ENCODE measurements at regions not wholly inside any gene's neighbourhood (a gene's known extent, or its start where the extent isn't known, plus 50 kb on each side); places are given as distances from the start of the nearest gene placed in this dataset.

DNA sequence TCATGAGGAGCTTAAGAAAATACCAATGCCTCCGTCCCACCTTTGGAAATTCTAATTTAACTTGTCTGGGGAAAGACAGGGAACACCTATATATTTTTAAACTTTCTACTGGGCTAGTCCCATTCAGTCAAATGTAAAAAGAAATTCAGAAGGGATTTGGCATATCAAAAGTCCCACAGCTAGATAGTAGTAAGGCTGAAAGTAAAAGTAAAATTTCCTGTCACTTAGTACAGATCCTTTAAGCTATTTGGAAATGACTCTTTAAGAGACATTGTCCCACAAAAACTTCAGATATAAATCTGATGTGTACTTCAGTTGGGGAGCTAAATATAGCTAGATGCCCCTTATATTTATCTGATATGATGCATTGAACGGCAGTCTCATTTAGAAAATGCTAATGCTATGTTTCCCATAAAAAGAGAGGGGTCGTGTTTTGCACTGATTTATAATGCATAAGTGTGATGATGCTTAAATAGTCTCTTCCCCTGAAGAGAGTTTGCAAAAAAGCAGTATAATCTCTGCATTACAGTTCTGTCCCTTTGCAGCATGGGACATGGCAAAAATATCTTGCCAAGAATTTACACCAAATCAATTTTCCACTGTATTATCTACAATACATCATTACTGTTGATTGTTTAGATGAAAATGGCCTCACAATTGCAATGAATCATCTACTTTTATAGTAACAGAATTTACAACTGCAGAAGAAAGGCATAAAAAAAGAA lies 860.8 kb upstream of the MAP3K7 start:
- TF ChIP-seq, protein P1, sequence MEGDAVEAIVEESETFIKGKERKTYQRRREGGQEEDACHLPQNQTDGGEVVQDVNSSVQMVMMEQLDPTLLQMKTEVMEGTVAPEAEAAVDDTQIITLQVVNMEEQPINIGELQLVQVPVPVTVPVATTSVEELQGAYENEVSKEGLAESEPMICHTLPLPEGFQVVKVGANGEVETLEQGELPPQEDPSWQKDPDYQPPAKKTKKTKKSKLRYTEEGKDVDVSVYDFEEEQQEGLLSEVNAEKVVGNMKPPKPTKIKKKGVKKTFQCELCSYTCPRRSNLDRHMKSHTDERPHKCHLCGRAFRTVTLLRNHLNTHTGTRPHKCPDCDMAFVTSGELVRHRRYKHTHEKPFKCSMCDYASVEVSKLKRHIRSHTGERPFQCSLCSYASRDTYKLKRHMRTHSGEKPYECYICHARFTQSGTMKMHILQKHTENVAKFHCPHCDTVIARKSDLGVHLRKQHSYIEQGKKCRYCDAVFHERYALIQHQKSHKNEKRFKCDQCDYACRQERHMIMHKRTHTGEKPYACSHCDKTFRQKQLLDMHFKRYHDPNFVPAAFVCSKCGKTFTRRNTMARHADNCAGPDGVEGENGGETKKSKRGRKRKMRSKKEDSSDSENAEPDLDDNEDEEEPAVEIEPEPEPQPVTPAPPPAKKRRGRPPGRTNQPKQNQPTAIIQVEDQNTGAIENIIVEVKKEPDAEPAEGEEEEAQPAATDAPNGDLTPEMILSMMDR (IDR thresholded peaks at IDR 0.05): no peak
- ATAC-seq (ENCODE audit: low FRiP score) (no peak), DNase-seq (ENCODE audit: low spot score) (no peak)

DNA sequence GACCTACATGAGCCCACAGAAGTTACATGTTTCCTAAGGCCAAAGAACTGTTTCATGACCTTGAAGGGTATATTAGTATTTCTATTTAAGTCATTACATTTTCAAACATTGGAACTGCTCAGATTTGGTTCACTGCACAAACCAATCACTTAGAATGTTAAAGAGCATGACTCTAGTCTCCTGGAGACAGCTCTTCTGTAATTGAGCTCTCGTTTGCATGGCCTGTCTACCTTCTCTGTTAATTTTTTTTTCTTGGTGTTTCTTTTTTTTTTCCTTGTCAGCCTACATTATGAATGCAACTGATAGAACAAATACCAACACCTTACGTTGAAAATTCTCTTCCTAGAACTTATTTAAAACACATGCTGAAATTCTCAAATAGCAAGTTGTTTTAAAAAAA lies 860.2 kb upstream of the MAP3K7 start:
- ATAC-seq (ENCODE audit: low FRiP score): no peak
- TF ChIP-seq, protein P1 (IDR thresholded peaks at IDR 0.05): no peak

DNA sequence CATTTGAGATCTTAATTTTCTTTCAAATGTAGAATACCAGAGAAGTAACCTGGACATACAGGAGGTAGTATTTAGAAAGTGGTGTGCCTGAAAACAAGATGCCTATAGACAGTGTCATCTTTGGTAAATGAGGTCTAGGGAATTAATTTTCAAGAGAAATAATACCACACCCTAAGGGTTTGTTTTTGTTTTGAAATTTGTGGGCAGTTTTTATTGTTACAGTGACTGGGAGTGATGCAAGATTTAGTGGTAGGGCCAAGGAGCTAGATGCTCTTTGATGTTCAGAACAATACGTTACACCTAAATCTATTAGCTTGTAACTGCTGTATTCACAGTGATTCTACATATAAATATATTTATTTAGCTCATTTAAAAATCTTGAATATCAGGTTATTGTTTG lies 856.5 kb upstream of the MAP3K7 start:
- TF ChIP-seq, protein P1 (IDR thresholded peaks at IDR 0.05): no peak
- no peak for ATAC-seq (ENCODE audit: low FRiP score)
- DNase-seq (ENCODE audit: low spot score): no peak

More for the DNA sequence above, 860.2 kb upstream of the MAP3K7 start:
- no peak for DNase-seq (ENCODE audit: low spot score)

DNA sequence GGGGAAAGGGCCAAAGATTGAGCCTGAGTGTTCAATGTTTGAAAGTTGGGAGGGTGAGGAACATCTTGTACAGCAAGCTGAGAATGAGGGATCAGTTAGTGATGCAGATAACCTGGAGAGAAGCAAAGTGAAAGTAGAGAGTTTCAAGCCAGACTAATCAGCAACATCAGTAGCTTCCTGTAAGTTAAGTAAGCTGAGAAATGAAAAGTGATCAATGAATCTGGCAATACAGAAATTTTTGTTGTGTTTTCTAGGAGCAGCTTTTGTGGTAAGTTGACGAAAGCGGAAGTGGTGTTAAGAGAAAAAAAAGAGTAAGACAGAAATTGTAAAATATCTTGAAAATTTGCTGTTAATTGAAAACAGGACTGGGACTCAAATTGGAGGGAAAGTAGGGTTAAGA lies 855.5 kb upstream of the MAP3K7 start:
- TF ChIP-seq, protein P1 (IDR thresholded peaks at IDR 0.05): no peak
- ATAC-seq (ENCODE audit: low FRiP score) (no peak), DNase-seq (ENCODE audit: low spot score) (no peak)

DNA sequence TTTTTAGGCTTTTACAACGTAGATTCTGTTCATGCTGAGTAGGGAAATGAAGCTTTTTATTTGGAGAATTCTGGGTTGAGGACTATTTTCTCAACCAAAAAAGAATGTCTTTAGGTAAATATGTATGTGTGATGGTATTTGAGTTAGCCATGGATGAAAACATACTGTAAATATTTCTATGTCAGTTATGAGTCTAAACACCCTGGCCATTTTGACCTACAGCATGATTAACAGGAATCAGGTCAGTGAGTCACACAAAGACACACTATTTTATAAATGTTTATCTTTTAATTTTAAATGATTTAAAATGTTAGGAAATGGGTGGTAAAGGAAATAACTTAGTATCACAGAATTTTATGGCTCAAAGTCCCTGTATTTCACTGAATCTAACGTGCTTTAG lies 851.7 kb upstream of the MAP3K7 start:
- no peak for DNase-seq (ENCODE audit: low spot score)
- ATAC-seq (ENCODE audit: low FRiP score): no peak
- TF ChIP-seq, protein P1 (IDR thresholded peaks at IDR 0.05): no peak

DNA sequence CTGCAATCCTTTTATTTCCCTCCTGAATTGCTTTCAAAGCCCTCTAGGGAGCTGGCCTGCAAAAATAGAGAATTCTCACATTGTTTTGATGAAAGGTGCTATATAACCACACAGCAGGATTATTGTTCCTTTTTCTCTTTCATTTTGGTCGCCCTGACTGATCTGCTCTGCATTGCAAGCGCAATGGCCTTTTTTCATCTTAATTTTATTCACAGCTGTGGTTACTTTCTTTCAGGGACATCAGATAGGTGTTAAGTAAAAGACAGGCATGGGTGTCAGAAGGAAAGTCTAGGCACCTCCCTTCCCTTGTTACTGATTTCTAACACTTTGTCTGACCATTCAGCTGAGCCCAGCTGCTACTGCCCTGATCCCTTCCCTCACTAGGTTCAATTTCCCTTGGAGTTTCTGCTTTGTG lies 850.5 kb upstream of the MAP3K7 start:
- DNase-seq (ENCODE audit: low spot score) (no peak), ATAC-seq (ENCODE audit: low FRiP score) (no peak)
- TF ChIP-seq, protein P1 (IDR thresholded peaks at IDR 0.05): no peak

DNA sequence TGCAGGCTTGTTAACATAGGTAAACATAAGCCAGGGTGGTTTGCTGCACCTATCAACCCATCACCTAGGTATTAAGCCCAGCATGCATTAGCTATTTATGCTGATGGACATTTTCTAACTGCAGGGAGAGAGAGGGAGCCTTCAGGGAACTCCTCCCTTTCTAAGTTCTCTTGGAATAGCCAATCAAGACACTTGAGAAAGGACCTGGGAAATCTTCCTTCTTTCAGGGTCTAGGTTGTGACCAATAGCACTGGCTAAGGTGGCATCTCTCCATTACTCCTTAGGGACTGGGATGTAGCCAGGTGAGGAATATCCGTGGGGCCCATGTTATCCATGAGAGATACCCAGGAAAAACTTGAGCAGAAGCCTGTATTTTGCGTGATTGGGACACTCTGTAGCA lies 849.6 kb upstream of the MAP3K7 start:
- TF ChIP-seq, protein P1 (IDR thresholded peaks at IDR 0.05): no peak
- DNase-seq (ENCODE audit: low spot score) (no peak), ATAC-seq (ENCODE audit: low FRiP score) (no peak)
